GM19438 (cell line): ENCODE measurements at regions not wholly inside any gene's neighbourhood (a gene's known extent, or its start where the extent isn't known, plus 50 kb on each side); places are given as distances from the start of the nearest gene placed in this dataset.

Experiments used
- ATAC-seq: cut with Tn5 transposase; IDR thresholded peaks from one replicate; pipeline ENCODE4 v1.9.1; 2021; ENCODE audit warnings: low read depth; ENCODE audit not compliant: unreplicated experiment

- ATAC-seq: no peak
These were observed 112.1 kb upstream of the PIK3C3 start for GRCh38 chr18:41842886-41843285.

- ATAC-seq: no peak
These were observed 125.2 kb upstream of the PIK3C3 start for GRCh38 chr18:41829647-41830516.

- ATAC-seq: no peak
These were observed 126.9 kb upstream of the PIK3C3 start for GRCh38 chr18:41828137-41828536.

GRCh38 chr18:41820784-41821183, 134.2 kb upstream of the PIK3C3 start:
- ATAC-seq: no peak

GRCh38 chr18:41818381-41819355, 136.4 kb upstream of the PIK3C3 start:
- ATAC-seq: no peak

GRCh38 chr18:41814651-41815050, 140.4 kb upstream of the PIK3C3 start:
- no peak for ATAC-seq

- ATAC-seq: no peak
These were observed 145.4 kb upstream of the PIK3C3 start for GRCh38 chr18:41809652-41810051.

- ATAC-seq: no peak
These were observed 149.7 kb upstream of the PIK3C3 start for GRCh38 chr18:41805341-41805740.

- no peak for ATAC-seq
These were observed 156.2 kb upstream of the PIK3C3 start for GRCh38 chr18:41798879-41799278.

- ATAC-seq: no peak
These were observed 164.3 kb upstream of the PIK3C3 start for GRCh38 chr18:41790687-41791086.

GRCh38 chr18:41789001-41789400, 166.0 kb upstream of the PIK3C3 start:
- ATAC-seq: no peak

GRCh38 chr18:41783879-41784278, 171.2 kb upstream of the PIK3C3 start:
- no peak for ATAC-seq

GRCh38 chr18:41783065-41783818, 171.8 kb upstream of the PIK3C3 start:
- no peak for ATAC-seq

GRCh38 chr18:41771973-41772372, 183.1 kb upstream of the PIK3C3 start:
- no peak for ATAC-seq

- no peak for ATAC-seq
These were observed 185.8 kb upstream of the PIK3C3 start for GRCh38 chr18:41769265-41769664.

GRCh38 chr18:41768467-41768866, 186.6 kb upstream of the PIK3C3 start:
- ATAC-seq: no peak

GRCh38 chr18:41767960-41768359, 187.1 kb upstream of the PIK3C3 start:
- no peak for ATAC-seq

GRCh38 chr18:41765460-41765859, 189.6 kb upstream of the PIK3C3 start:
- ATAC-seq: no peak

GRCh38 chr18:41763361-41763760, 191.7 kb upstream of the PIK3C3 start:
- ATAC-seq: no peak

GRCh38 chr18:41761333-41762018, 193.6 kb upstream of the PIK3C3 start:
- ATAC-seq: no peak
